MM.1S (cell line): ENCODE measurements at regions not wholly inside any gene's neighbourhood (a gene's known extent, or its start where the extent isn't known, plus 50 kb on each side); places are given as distances from the start of the nearest gene placed in this dataset.

ENCODE experiments used
- DNase-seq: peaks from one replicate; pipeline ENCODE4 v3.0.0-alpha.2; 2015
- H2AFZ ChIP-seq: fragments of 300-600 bp; sonication (generic); 2 replicates; pipeline ENCODE4 v1.6.0; 2016; ENCODE audit warnings: antibody characterized with exemption, low read length
- H3F3A ChIP-seq: fragments of 300-600 bp; sonication (generic); 2 replicates; pipeline ENCODE4 v1.6.1; 2016; ENCODE audit warnings: mild to moderate bottlenecking, antibody characterized with exemption, low read length, moderate library complexity, mixed read lengths; ENCODE audit not compliant: insufficient read depth
- H3K27ac ChIP-seq: fragments of 300-600 bp; sonication (generic); 2 replicates; pipeline ENCODE4 v1.5.1; 2016; ENCODE audit warnings: mild to moderate bottlenecking, low read length
- H3K27me3 ChIP-seq: fragments of 300-600 bp; sonication (generic); replicated peaks from 2 replicates; pipeline ENCODE4 v1.6.0; 2016; ENCODE audit warnings: low read length; ENCODE audit not compliant: insufficient read depth
- H3K36me3 ChIP-seq: fragments of 300-600 bp; sonication (generic); replicated peaks from 2 replicates; pipeline ENCODE4 v1.6.1; 2016; ENCODE audit warnings: mild to moderate bottlenecking, low read length, mixed read lengths; ENCODE audit not compliant: insufficient read depth
- H3K4me1 ChIP-seq: fragments of 300-600 bp; sonication (generic); 2 replicates; pipeline ENCODE4 v1.6.1; 2016; ENCODE audit warnings: low read length, mixed read lengths
- H3K4me2 ChIP-seq: fragments of 300-600 bp; sonication (generic); 2 replicates; pipeline ENCODE4 v1.6.0; 2016; ENCODE audit warnings: low read depth, low read length
- H3K4me3 ChIP-seq: fragments of 300-600 bp; sonication (generic); 2 replicates; pipeline ENCODE4 v1.5.1; 2016; ENCODE audit warnings: low read length, mixed read lengths
- H3K79me2 ChIP-seq: fragments of 300-600 bp; sonication (generic); 2 replicates; pipeline ENCODE4 v1.6.1; 2016; ENCODE audit warnings: mixed run types, low read length, mixed read lengths
- H3K9ac ChIP-seq: fragments of 300-600 bp; sonication (generic); 2 replicates; pipeline ENCODE4 v1.6.1; 2016; ENCODE audit warnings: low read length, mixed read lengths
- H3K9me2 ChIP-seq: fragments of 300-600 bp; sonication (generic); replicated peaks from 2 replicates; pipeline ENCODE4 v1.6.1; 2016; ENCODE audit warnings: mild to moderate bottlenecking, low read length, mixed read lengths; ENCODE audit not compliant: insufficient read depth
- H3K9me3 ChIP-seq: fragments of 300-600 bp; sonication (generic); replicated peaks from 2 replicates; pipeline ENCODE4 v1.6.1; 2016; ENCODE audit warnings: mild to moderate bottlenecking, low read length, mixed read lengths; ENCODE audit not compliant: insufficient read depth
- H4K20me1 ChIP-seq: fragments of 300-600 bp; sonication (generic); 2 replicates; pipeline ENCODE4 v1.6.1; 2016; ENCODE audit warnings: mild to moderate bottlenecking, low read length, moderate library complexity, mixed read lengths; ENCODE audit not compliant: insufficient read depth
- EZH2 ChIP-seq: fragments of 300-600 bp; sonication (generic); optimal IDR thresholded peaks from 2 replicates; pipeline ENCODE3; 2017; ENCODE audit warnings: low read depth, mild to moderate bottlenecking, antibody characterized with exemption, low read length, mixed read lengths
- EZH2phosphoT487 ChIP-seq: fragments of 300-600 bp; sonication (generic); IDR thresholded peaks from 2 replicates; pipeline ENCODE4 v1.6.1; 2018; ENCODE audit warnings: antibody characterized with exemption, low read length
- TF ChIP-seq, protein P1 (sequence below): fragments of 300-600 bp; sonication (generic); IDR thresholded peaks from 2 replicates; pipeline ENCODE4 v1.5.1; 2016; ENCODE audit warnings: antibody characterized with exemption, low read length, mixed read lengths

DNA sequence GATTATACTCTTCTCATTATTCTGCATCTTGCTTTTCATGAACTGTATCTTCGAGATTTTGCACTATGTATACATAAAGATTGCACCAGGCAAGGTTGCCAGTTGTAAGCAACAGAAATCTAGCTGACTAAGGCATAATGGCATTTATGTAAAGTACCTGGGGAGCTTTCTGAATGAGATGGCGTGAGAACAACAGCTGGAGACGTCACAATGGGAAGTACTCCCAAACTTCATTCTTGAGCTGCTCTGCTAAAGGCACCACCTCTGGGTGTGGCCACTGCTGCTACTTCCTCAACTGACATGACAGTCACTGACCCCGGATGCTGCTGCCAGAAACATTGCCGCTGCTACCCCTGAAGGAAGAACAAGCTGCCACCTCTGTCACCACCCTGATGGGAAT is 220.7 kb downstream of the NOVA1 start:
- no peaks in the 10 kb centered on the region for H3K79me2 ChIP-seq

DNA sequence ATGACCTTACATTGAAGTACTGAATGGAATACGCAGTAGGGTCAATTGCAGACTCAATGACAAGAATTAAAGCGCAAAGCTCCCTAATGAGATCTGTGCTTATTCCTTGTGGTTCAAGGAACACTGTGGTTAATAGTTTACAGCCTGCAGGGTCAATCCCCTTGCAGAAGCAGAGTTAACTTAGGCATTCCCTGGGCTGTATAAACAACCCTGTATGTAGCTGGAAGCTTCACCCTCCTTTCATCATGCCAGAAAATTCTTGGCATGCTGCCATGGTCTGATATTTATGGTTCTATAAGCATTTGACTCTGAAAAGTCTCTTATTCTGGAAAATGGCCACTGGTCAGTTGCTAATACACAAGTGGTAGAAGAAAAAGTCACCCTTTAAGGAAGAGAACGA is 227.7 kb downstream of the NOVA1 start:
- Histone ChIP-seq H3K4me3 (no peak overlapping the region), H3K9me3 (no peaks in the 10 kb centered on the region), H3K36me3 (no peaks in the 10 kb centered on the region), H3K79me2 (no peaks in the 10 kb centered on the region), H3K4me1 (no peaks in the 10 kb centered on the region), H3K4me2 (no peak overlapping the region), H3F3A (no peaks in the 10 kb centered on the region), H3K9me2 (no peaks in the 10 kb centered on the region), H3K27me3 (no peaks in the 10 kb centered on the region), H3K9ac (no peak overlapping the region), H4K20me1 (no peaks in the 10 kb centered on the region), H3K27ac (no peak overlapping the region), H2AFZ (no peak overlapping the region)
- no peak for TF ChIP-seq EZH2
- TF ChIP-seq EZH2phosphoT487 = no peak
- TF ChIP-seq, protein P1, sequence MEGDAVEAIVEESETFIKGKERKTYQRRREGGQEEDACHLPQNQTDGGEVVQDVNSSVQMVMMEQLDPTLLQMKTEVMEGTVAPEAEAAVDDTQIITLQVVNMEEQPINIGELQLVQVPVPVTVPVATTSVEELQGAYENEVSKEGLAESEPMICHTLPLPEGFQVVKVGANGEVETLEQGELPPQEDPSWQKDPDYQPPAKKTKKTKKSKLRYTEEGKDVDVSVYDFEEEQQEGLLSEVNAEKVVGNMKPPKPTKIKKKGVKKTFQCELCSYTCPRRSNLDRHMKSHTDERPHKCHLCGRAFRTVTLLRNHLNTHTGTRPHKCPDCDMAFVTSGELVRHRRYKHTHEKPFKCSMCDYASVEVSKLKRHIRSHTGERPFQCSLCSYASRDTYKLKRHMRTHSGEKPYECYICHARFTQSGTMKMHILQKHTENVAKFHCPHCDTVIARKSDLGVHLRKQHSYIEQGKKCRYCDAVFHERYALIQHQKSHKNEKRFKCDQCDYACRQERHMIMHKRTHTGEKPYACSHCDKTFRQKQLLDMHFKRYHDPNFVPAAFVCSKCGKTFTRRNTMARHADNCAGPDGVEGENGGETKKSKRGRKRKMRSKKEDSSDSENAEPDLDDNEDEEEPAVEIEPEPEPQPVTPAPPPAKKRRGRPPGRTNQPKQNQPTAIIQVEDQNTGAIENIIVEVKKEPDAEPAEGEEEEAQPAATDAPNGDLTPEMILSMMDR = no peak
- no peak for DNase-seq

More for the DNA sequence above, 220.7 kb downstream of the NOVA1 start:
- Histone ChIP-seq H3F3A (no peaks in the 10 kb centered on the region), H3K4me3 (no peak overlapping the region), H3K4me2 (no peak overlapping the region), H3K36me3 (no peaks in the 10 kb centered on the region), H3K9ac (no peak overlapping the region), H4K20me1 (no peaks in the 10 kb centered on the region), H3K9me3 (no peaks in the 10 kb centered on the region), H2AFZ (no peak overlapping the region), H3K9me2 (no peaks in the 10 kb centered on the region), H3K27ac (no peak overlapping the region), H3K27me3 (no peaks in the 10 kb centered on the region), H3K4me1 (no peaks in the 10 kb centered on the region)
- no peak for DNase-seq
- TF ChIP-seq EZH2 (no peak), EZH2phosphoT487 (no peak)
- TF ChIP-seq, protein P1 = no peak

DNA sequence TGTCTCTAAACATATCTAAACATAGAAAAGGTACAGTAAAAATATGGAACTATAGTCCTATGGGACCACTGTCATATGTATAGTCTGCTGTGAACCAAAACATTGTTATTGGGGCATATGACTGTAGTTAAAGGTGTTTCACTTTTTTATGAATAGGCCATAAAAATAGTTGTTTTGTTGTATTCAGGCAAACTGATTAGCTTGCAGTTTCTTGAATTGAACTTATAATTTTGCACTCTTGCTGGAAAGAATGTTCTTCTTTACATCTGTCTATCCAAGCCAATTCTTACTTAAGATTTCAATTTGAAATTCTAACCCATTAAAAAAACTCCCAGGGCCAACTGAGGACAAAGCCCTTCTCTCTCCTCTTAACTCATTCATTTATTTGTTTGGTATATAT is 234.1 kb downstream of the NOVA1 start:
- H3K4me1 ChIP-seq = no peaks in the 10 kb centered on the region
- no peak overlapping the region for H3K4me2 ChIP-seq
- no peak overlapping the region for H3K9ac ChIP-seq
- no peaks in the 10 kb centered on the region for H3K36me3 ChIP-seq
- no peak for DNase-seq
- H3F3A ChIP-seq = no peaks in the 10 kb centered on the region
- no peak overlapping the region for H2AFZ ChIP-seq
- H3K9me2 ChIP-seq = no peaks in the 10 kb centered on the region
- H3K4me3 ChIP-seq = no peak overlapping the region
- H3K79me2 ChIP-seq = no peaks in the 10 kb centered on the region
- H3K27me3 ChIP-seq = no peaks in the 10 kb centered on the region
- no peaks in the 10 kb centered on the region for H3K9me3 ChIP-seq
- TF ChIP-seq, protein P1 = no peak
- no peak for TF ChIP-seq EZH2
- no peak for TF ChIP-seq EZH2phosphoT487
- no peaks in the 10 kb centered on the region for H4K20me1 ChIP-seq
- no peak overlapping the region for H3K27ac ChIP-seq
